KMS-11 (cell line): ENCODE measurements at regions not wholly inside any gene's neighbourhood (a gene's known extent, or its start where the extent isn't known, plus 50 kb on each side); places are given as distances from the start of the nearest gene placed in this dataset.

Experiments used
- H2AFZ ChIP-seq: fragments of 200-600 bp; sonication (generic); 2 replicates; pipeline ENCODE4 v1.6.1; 2016; ENCODE audit warnings: antibody characterized with exemption, mixed run types, low read depth
- H3K27ac ChIP-seq: fragments of 200-600 bp; sonication (generic); 2 replicates; pipeline ENCODE4 v1.6.1; 2016; ENCODE audit warnings: mild to moderate bottlenecking, mixed run types
- H3K27me3 ChIP-seq: fragments of 200-600 bp; sonication (generic); 2 replicates; pipeline ENCODE4 v1.6.1; 2017; ENCODE audit warnings: mild to moderate bottlenecking, low read depth, mixed run types, moderate library complexity; ENCODE audit not compliant: insufficient read depth
- H3K36me3 ChIP-seq: fragments of 200-600 bp; sonication (generic); 2 replicates; pipeline ENCODE4 v1.6.1; 2017; ENCODE audit warnings: mild to moderate bottlenecking, mixed run types; ENCODE audit not compliant: insufficient read depth
- H3K4me1 ChIP-seq: fragments of 200-600 bp; sonication (generic); 2 replicates; pipeline ENCODE4 v1.6.1; 2016; ENCODE audit warnings: mild to moderate bottlenecking, low read depth, mixed run types; ENCODE audit not compliant: poor library complexity, severe bottlenecking
- H3K4me2 ChIP-seq: fragments of 200-600 bp; sonication (generic); 2 replicates; pipeline ENCODE4 v1.7.0; 2016; ENCODE audit warnings: mild to moderate bottlenecking, mixed run types
- H3K4me3 ChIP-seq: fragments of 200-600 bp; sonication (generic); IDR thresholded peaks from 2 replicates; pipeline ENCODE4 v1.6.1; 2017; ENCODE audit warnings: low read depth, low read length, mixed read lengths; ENCODE audit not compliant: insufficient read depth
- H3K79me2 ChIP-seq: fragments of 200-600 bp; sonication (generic); 2 replicates; pipeline ENCODE4 v1.6.1; 2016; ENCODE audit warnings: low read depth, mixed run types; ENCODE audit not compliant: insufficient read depth
- H3K9ac ChIP-seq: fragments of 200-600 bp; sonication (generic); 2 replicates; pipeline ENCODE4 v1.6.1; 2016; ENCODE audit warnings: mild to moderate bottlenecking, mixed run types
- H4K20me1 ChIP-seq: fragments of 200-600 bp; sonication (generic); 2 replicates; pipeline ENCODE4 v1.6.1; 2016; ENCODE audit warnings: mild to moderate bottlenecking, mixed run types; ENCODE audit not compliant: insufficient read depth
- CTCF ChIP-seq: fragments of 200-600 bp; sonication (generic); conservative IDR thresholded peaks from 2 replicates; pipeline ENCODE4 v1.6.1; 2017; ENCODE audit warnings: low read depth, mild to moderate bottlenecking, antibody characterized with exemption, low read length, moderate library complexity, mixed read lengths

GRCh38 chr14:49306152-49306751 lies 279.9 kb downstream of the RPS29 start:
- H3K9ac ChIP-seq: no peak overlapping the region
- H2AFZ ChIP-seq: no peak overlapping the region
- H3K36me3 ChIP-seq: no peaks in the 10 kb centered on the region
- peak; percentile 55 for TF ChIP-seq CTCF
- no peak overlapping the region for H3K4me3 ChIP-seq
- no peak overlapping the region for H3K4me2 ChIP-seq
- no peaks in the 10 kb centered on the region for H3K79me2 ChIP-seq
- no peak overlapping the region for H3K27ac ChIP-seq
- H4K20me1 ChIP-seq: no peaks in the 10 kb centered on the region
- no peaks in the 10 kb centered on the region for H3K27me3 ChIP-seq
- no peaks in the 10 kb centered on the region for H3K4me1 ChIP-seq

- no peaks in the 10 kb centered on the region for H3K36me3 ChIP-seq
- H3K4me2 ChIP-seq: no peak overlapping the region
- no peaks in the 10 kb centered on the region for H3K4me1 ChIP-seq
- no peak overlapping the region for H3K9ac ChIP-seq
- no peak overlapping the region for H3K27ac ChIP-seq
- TF ChIP-seq CTCF: no peak
- no peaks in the 10 kb centered on the region for H3K27me3 ChIP-seq
- no peaks in the 10 kb centered on the region for H3K79me2 ChIP-seq
- no peak overlapping the region for H3K4me3 ChIP-seq
- H2AFZ ChIP-seq: no peak overlapping the region
- no peaks in the 10 kb centered on the region for H4K20me1 ChIP-seq
Measured at GRCh38 chr14:49303946-49304516, 282.1 kb downstream of the RPS29 start.

- no peak overlapping the region for H2AFZ ChIP-seq
- no peak overlapping the region for H3K4me3 ChIP-seq
- no peaks in the 10 kb centered on the region for H3K27me3 ChIP-seq
- no peak for TF ChIP-seq CTCF
- no peak overlapping the region for H3K9ac ChIP-seq
- no peak overlapping the region for H3K4me2 ChIP-seq
- H3K36me3 ChIP-seq: no peaks in the 10 kb centered on the region
- H3K79me2 ChIP-seq: no peaks in the 10 kb centered on the region
- no peaks in the 10 kb centered on the region for H3K4me1 ChIP-seq
- H3K27ac ChIP-seq: no peak overlapping the region
- H4K20me1 ChIP-seq: no peaks in the 10 kb centered on the region
Measured at GRCh38 chr14:49297102-49297501, 289.1 kb downstream of the RPS29 start.

- Histone ChIP-seq H3K27me3 (no peaks in the 10 kb centered on the region), H2AFZ (no peak overlapping the region), H3K4me2 (no peak overlapping the region), H3K36me3 (no peaks in the 10 kb centered on the region), H3K4me1 (no peaks in the 10 kb centered on the region), H4K20me1 (no peaks in the 10 kb centered on the region), H3K79me2 (no peaks in the 10 kb centered on the region), H3K27ac (no peak overlapping the region), H3K4me3 (no peak overlapping the region), H3K9ac (no peak overlapping the region)
- no peak for TF ChIP-seq CTCF
Measured at GRCh38 chr14:49294621-49295148, 291.5 kb downstream of the RPS29 start.
